MM.1S (cell line): ENCODE measurements at regions not wholly inside any gene's neighbourhood (a gene's known extent, or its start where the extent isn't known, plus 50 kb on each side); places are given as distances from the start of the nearest gene placed in this dataset.
A peak's percentile ranks its signal among the peaks of the same experiment; 100 is the strongest.

Source experiments
- DNase-seq: peaks from one replicate; pipeline ENCODE4 v3.0.0-alpha.2; 2015
- H2AFZ ChIP-seq: fragments of 300-600 bp; sonication (generic); 2 replicates; pipeline ENCODE4 v1.6.0; 2016; ENCODE audit warnings: antibody characterized with exemption, low read length
- H3F3A ChIP-seq: fragments of 300-600 bp; sonication (generic); 2 replicates; pipeline ENCODE4 v1.6.1; 2016; ENCODE audit warnings: mild to moderate bottlenecking, antibody characterized with exemption, low read length, moderate library complexity, mixed read lengths; ENCODE audit not compliant: insufficient read depth
- H3K27ac ChIP-seq: fragments of 300-600 bp; sonication (generic); 2 replicates; pipeline ENCODE4 v1.5.1; 2016; ENCODE audit warnings: mild to moderate bottlenecking, low read length
- H3K27me3 ChIP-seq: fragments of 300-600 bp; sonication (generic); replicated peaks from 2 replicates; pipeline ENCODE4 v1.6.0; 2016; ENCODE audit warnings: low read length; ENCODE audit not compliant: insufficient read depth
- H3K36me3 ChIP-seq: fragments of 300-600 bp; sonication (generic); replicated peaks from 2 replicates; pipeline ENCODE4 v1.6.1; 2016; ENCODE audit warnings: mild to moderate bottlenecking, low read length, mixed read lengths; ENCODE audit not compliant: insufficient read depth
- H3K4me1 ChIP-seq: fragments of 300-600 bp; sonication (generic); 2 replicates; pipeline ENCODE4 v1.6.1; 2016; ENCODE audit warnings: low read length, mixed read lengths
- H3K4me2 ChIP-seq: fragments of 300-600 bp; sonication (generic); 2 replicates; pipeline ENCODE4 v1.6.0; 2016; ENCODE audit warnings: low read depth, low read length
- H3K4me3 ChIP-seq: fragments of 300-600 bp; sonication (generic); 2 replicates; pipeline ENCODE4 v1.5.1; 2016; ENCODE audit warnings: low read length, mixed read lengths
- H3K79me2 ChIP-seq: fragments of 300-600 bp; sonication (generic); 2 replicates; pipeline ENCODE4 v1.6.1; 2016; ENCODE audit warnings: mixed run types, low read length, mixed read lengths
- H3K9ac ChIP-seq: fragments of 300-600 bp; sonication (generic); 2 replicates; pipeline ENCODE4 v1.6.1; 2016; ENCODE audit warnings: low read length, mixed read lengths
- H3K9me2 ChIP-seq: fragments of 300-600 bp; sonication (generic); replicated peaks from 2 replicates; pipeline ENCODE4 v1.6.1; 2016; ENCODE audit warnings: mild to moderate bottlenecking, low read length, mixed read lengths; ENCODE audit not compliant: insufficient read depth
- H3K9me3 ChIP-seq: fragments of 300-600 bp; sonication (generic); replicated peaks from 2 replicates; pipeline ENCODE4 v1.6.1; 2016; ENCODE audit warnings: mild to moderate bottlenecking, low read length, mixed read lengths; ENCODE audit not compliant: insufficient read depth
- H4K20me1 ChIP-seq: fragments of 300-600 bp; sonication (generic); 2 replicates; pipeline ENCODE4 v1.6.1; 2016; ENCODE audit warnings: mild to moderate bottlenecking, low read length, moderate library complexity, mixed read lengths; ENCODE audit not compliant: insufficient read depth
- EZH2 ChIP-seq: fragments of 300-600 bp; sonication (generic); optimal IDR thresholded peaks from 2 replicates; pipeline ENCODE3; 2017; ENCODE audit warnings: low read depth, mild to moderate bottlenecking, antibody characterized with exemption, low read length, mixed read lengths
- EZH2phosphoT487 ChIP-seq: fragments of 300-600 bp; sonication (generic); IDR thresholded peaks from 2 replicates; pipeline ENCODE4 v1.6.1; 2018; ENCODE audit warnings: antibody characterized with exemption, low read length
- TF ChIP-seq, protein P1 (sequence below): fragments of 300-600 bp; sonication (generic); IDR thresholded peaks from 2 replicates; pipeline ENCODE4 v1.5.1; 2016; ENCODE audit warnings: antibody characterized with exemption, low read length, mixed read lengths

DNA sequence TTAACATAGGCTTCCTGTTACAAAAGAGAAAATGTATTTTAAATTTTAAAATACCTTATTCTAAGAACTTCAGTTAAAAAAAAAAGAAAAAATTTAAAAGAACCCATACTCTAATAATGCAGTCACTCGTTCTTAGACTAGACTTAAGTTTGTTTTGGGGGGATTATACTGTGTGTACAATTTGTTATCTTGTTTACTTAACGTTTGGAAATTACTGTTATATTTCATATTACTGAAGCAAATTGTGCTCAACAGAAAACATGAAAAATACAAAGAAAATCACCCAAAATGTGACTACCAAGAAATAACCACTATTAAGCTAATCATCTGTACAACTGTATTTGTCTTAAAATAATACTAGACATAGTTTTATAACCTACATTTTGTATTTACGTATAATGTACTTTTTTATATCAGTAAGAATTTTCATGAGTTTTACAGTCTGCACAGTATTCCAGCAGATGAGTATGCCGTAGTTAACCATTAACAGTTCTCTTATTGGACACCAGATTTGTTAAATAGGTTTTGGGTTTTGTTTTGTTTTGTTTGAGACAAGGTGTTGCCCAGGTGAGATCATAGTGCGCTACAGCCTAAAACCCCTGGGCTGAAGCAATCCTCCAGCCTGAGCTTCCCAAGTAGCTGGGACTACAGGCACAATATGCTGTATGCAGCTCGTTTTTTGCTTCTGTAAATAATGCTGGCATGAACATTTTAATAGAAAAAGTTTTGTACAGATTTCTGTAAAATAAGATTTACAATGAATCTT, 88.8 kb upstream of the CHD2 start:
- TF ChIP-seq EZH2, result no peak
- TF ChIP-seq, protein P1, sequence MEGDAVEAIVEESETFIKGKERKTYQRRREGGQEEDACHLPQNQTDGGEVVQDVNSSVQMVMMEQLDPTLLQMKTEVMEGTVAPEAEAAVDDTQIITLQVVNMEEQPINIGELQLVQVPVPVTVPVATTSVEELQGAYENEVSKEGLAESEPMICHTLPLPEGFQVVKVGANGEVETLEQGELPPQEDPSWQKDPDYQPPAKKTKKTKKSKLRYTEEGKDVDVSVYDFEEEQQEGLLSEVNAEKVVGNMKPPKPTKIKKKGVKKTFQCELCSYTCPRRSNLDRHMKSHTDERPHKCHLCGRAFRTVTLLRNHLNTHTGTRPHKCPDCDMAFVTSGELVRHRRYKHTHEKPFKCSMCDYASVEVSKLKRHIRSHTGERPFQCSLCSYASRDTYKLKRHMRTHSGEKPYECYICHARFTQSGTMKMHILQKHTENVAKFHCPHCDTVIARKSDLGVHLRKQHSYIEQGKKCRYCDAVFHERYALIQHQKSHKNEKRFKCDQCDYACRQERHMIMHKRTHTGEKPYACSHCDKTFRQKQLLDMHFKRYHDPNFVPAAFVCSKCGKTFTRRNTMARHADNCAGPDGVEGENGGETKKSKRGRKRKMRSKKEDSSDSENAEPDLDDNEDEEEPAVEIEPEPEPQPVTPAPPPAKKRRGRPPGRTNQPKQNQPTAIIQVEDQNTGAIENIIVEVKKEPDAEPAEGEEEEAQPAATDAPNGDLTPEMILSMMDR, result no peak
- no peak for TF ChIP-seq EZH2phosphoT487
- Histone ChIP-seq H3K27me3 (no peaks in the 10 kb centered on the region), H3K79me2 (peaks cover 17% of the 10 kb centered on the region), H3K9me2 (no peaks in the 10 kb centered on the region), H4K20me1 (no peaks in the 10 kb centered on the region), H2AFZ (peak overlapping the region; percentile 32; the same call in 1 of the 2 replicates), H3K4me2 (peak overlapping the region; percentile 94), H3K4me3 (peak overlapping the region; percentile 69), H3K4me1 (peaks cover 9% of the 10 kb centered on the region; the same call in 1 of the 2 replicates), H3K27ac (peak overlapping the region; percentile 98), H3K36me3 (no peaks in the 10 kb centered on the region), H3K9ac (peak overlapping the region; percentile 98), H3F3A (peaks cover 22% of the 10 kb centered on the region), H3K9me3 (no peaks in the 10 kb centered on the region)
- peak; percentile 46 for DNase-seq

DNA sequence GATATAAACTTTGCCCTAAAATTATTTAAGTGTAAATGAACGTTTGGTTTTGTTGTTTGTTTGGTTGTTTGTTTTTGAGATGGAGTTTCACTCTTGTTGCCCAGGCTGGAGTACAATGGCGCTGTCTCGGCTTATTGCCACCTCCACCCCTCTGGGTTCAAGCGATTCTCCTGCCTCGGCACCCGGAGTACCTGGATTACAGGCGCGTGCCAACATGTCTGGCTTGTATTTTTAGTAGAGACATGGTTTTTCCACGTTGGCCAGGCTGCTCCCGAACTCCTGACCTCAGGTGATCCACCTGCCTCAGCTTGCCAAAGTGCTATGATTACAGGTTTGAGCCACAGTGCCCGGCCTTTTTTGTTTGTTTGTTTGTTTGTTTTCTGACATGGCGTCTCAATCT, 87.9 kb upstream of the CHD2 start:
- H4K20me1 ChIP-seq, result no peaks in the 10 kb centered on the region
- peaks cover 22% of the 10 kb centered on the region for H3F3A ChIP-seq
- TF ChIP-seq EZH2, result no peak
- H3K27ac ChIP-seq, result peak overlapping the region; percentile 98; the same call in 1 of the 2 replicates
- H3K4me3 ChIP-seq, result no peak overlapping the region
- peak overlapping the region; percentile 94; the same call in 1 of the 2 replicates for H3K4me2 ChIP-seq
- H3K9ac ChIP-seq, result no peak overlapping the region
- H3K36me3 ChIP-seq, result no peaks in the 10 kb centered on the region
- H3K9me3 ChIP-seq, result no peaks in the 10 kb centered on the region
- no peak overlapping the region for H2AFZ ChIP-seq
- H3K4me1 ChIP-seq, result peaks cover 9% of the 10 kb centered on the region; the same call in 1 of the 2 replicates
- no peak for DNase-seq
- H3K27me3 ChIP-seq, result no peaks in the 10 kb centered on the region
- H3K79me2 ChIP-seq, result peaks cover 17% of the 10 kb centered on the region
- no peaks in the 10 kb centered on the region for H3K9me2 ChIP-seq

DNA sequence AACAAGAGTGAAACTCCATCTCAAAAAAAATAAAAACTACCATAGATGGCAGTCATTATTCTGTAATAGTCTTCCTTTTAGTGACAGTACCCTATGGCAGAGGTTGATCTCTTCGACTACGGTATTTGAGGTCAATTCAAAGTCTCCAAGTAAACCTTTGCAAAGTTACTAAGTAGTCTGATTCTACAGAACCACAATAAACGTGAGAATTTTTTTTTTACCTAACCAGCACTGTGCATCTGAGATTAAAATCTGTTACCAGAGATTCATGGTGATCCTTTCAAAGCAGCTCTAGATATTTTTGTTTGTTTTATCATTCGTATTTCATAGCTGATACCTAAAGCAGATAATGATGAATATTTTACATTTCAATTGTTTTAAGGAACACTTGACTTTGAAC, 86.6 kb upstream of the CHD2 start:
- no peak for DNase-seq
- Histone ChIP-seq H3K36me3 (no peaks in the 10 kb centered on the region), H3K9me3 (no peaks in the 10 kb centered on the region), H3K79me2 (0 out of 2 replicates have a peak, but pooled peaks cover 8% of the 10 kb centered on the region), H4K20me1 (no peaks in the 10 kb centered on the region), H3K9me2 (no peaks in the 10 kb centered on the region), H3K4me1 (peaks cover 18% of the 10 kb centered on the region), H3K27me3 (no peaks in the 10 kb centered on the region), H3K4me2 (no peak overlapping the region), H3K27ac (no peak overlapping the region), H3K4me3 (no peak overlapping the region), H3K9ac (no peak overlapping the region), H3F3A (peaks cover 33% of the 10 kb centered on the region), H2AFZ (no peak overlapping the region)
- TF ChIP-seq EZH2phosphoT487 (no peak), EZH2 (no peak)
- TF ChIP-seq, protein P1, result no peak
